K562 (cell line): ENCODE measurements at regions not wholly inside any gene's neighbourhood (a gene's known extent, or its start where the extent isn't known, plus 50 kb on each side); places are given as distances from the start of the nearest gene placed in this dataset.

Source experiments
- ATAC-seq: fragments of 200-7000 bp; cut with Tn5 transposase; 3 replicates; pipeline ENCODE4 v1.9.1; 2020; ENCODE audit warnings: moderate library complexity
- BruUV-seq: library from RNA; stranded (reverse); fragments of 400-500 nt; replicated peaks from 2 replicates; lab custom pipeline; 2021; lab: Mats Ljungman, UMichigan
- CTCF ChIA-PET: fragments of 300-600 bp; formaldehyde crosslinking; extraction: SDS; loops from one replicate; lab custom pipeline; 2021; ENCODE audit warnings: low intra/inter-chr PET ratio; lab: Yijun Ruan, JAX
- POLR2A ChIA-PET: fragments of 300-600, 350-650 bp; sonication (Branson Sonifier 250); formaldehyde crosslinking; extraction: SDS; loops from one replicate; lab custom pipeline; 2021; ENCODE audit warnings: antibody characterized with exemption, inconsistent platforms; lab: Yijun Ruan, JAX
- DNase-seq, 4 experiments: peaks; one replicate each; pipeline versions ENCODE4 v3.0.0 to v3.0.0-alpha.2; 2011 to 2018; ENCODE audit warnings: low spot score in 3 of 4, mixed read lengths in 3 of 4; ENCODE audit errors: extremely low read depth in 1 of 4
- FAIRE-seq: peaks from 2 replicates; lab custom pipeline; 2011; peaks lifted over from hg19 to GRCh38; lab: Jason Lieb, UNC
- H2AFZ ChIP-seq: 2 replicates; pipeline ENCODE4 v1.6.0; 2011; ENCODE audit warnings: low read depth, low read length, control low read depth, inconsistent platforms
- H3K27ac ChIP-seq: fragments of 200-600 bp; 3 replicates; pipeline ENCODE4 v1.8.0; 2011; ENCODE audit warnings: low read depth, mild to moderate bottlenecking, control low read depth, inconsistent platforms, low read length, moderate library complexity, mixed read lengths; ENCODE audit errors: extremely low read depth
- H3K27me3 ChIP-seq, 2 experiments: fragments of 300-600 bp in 1 of 2; 2 replicates in 1 of 2; 3 replicates in 1 of 2; pipeline versions ENCODE4 v1.6.0 to v1.8.0; 2011; ENCODE audit warnings: inconsistent platforms in 2 of 2, low read length in 2 of 2, mild to moderate bottlenecking in 1 of 2, mixed read lengths in 1 of 2, moderate library complexity in 1 of 2; ENCODE audit not compliant: control insufficient read depth in 2 of 2, insufficient read depth in 2 of 2
- H3K36me3 ChIP-seq: fragments of 300-600 bp; 3 replicates; pipeline ENCODE4 v1.8.0; 2011; ENCODE audit warnings: mild to moderate bottlenecking, low read length, inconsistent platforms; ENCODE audit not compliant: control insufficient read depth, insufficient read depth
- H3K4me1 ChIP-seq, 2 experiments: fragments of 200-600 bp in 1 of 2; replicated peaks in 1 of 2; 2 replicates in 1 of 2; 3 replicates in 1 of 2; pipeline versions ENCODE4 v1.5.1 to v1.8.0; 2011; ENCODE audit warnings: inconsistent platforms in 2 of 2, low read length in 2 of 2, mild to moderate bottlenecking in 1 of 2, mixed read lengths in 1 of 2, moderate library complexity in 1 of 2; ENCODE audit not compliant: control insufficient read depth in 2 of 2, insufficient read depth in 2 of 2
- H3K4me2 ChIP-seq: 2 replicates; pipeline ENCODE4 v1.6.1; 2011; ENCODE audit warnings: low read length, control low read depth, inconsistent platforms, mixed read lengths; ENCODE audit not compliant: insufficient read depth
- H3K4me3 ChIP-seq: fragments of 200-600 bp; sonication (generic), shearing (Covaris generic); 2 replicates; pipeline ENCODE4 v1.5.1; 2016; ENCODE audit warnings: control low read depth, inconsistent platforms
- H3K79me2 ChIP-seq: fragments of 200-600 bp; 3 replicates; pipeline ENCODE4 v1.8.0; 2011; ENCODE audit warnings: low read length, inconsistent platforms; ENCODE audit not compliant: control insufficient read depth, insufficient read depth
- H3K9ac ChIP-seq, 2 experiments: 2 replicates each; pipeline versions ENCODE4 v1.6.0 to v1.6.1; 2011; ENCODE audit warnings: low read depth in 2 of 2, low read length in 2 of 2, control low read depth in 1 of 2, inconsistent platforms in 1 of 2, mild to moderate bottlenecking in 1 of 2, mixed read lengths in 1 of 2; ENCODE audit not compliant: insufficient read depth in 1 of 2
- H3K9me1 ChIP-seq: one replicate; pipeline ENCODE4 v1.6.0; 2011; ENCODE audit warnings: inconsistent platforms, mild to moderate bottlenecking, low read length, moderate library complexity; ENCODE audit not compliant: control insufficient read depth, insufficient read depth
- H3K9me3 ChIP-seq: replicated peaks from 2 replicates; pipeline ENCODE4 v1.5.1; 2011; ENCODE audit warnings: low read depth, low read length, inconsistent platforms; ENCODE audit not compliant: control insufficient read depth, insufficient read depth
- H4K20me1 ChIP-seq: replicated peaks from 2 replicates; pipeline ENCODE4 v1.6.1; 2011; ENCODE audit warnings: low read length, inconsistent platforms, mixed read lengths; ENCODE audit not compliant: control insufficient read depth, insufficient read depth
- CXXC5 ChIP-seq: fragments of 250-450 bp; sonication (Bioruptor Pico); IDR thresholded peaks from 2 replicates; pipeline ENCODE4 v1.8.0; 2022; ENCODE audit warnings: inconsistent platforms, mild to moderate bottlenecking, moderate library complexity
- ELF1 ChIP-seq: fragments of 200-800 bp; sonication (Bioruptor generic); IDR thresholded peaks from 2 replicates; pipeline ENCODE4 v1.6.1; 2016; ENCODE audit warnings: missing genetic modification characterization, missing compliant biosample characterization
- NELFE ChIP-seq: IDR thresholded peaks from 2 replicates; pipeline ENCODE4 v1.6.1; 2011; ENCODE audit warnings: mild to moderate bottlenecking; ENCODE audit not compliant: insufficient read depth, insufficient read length
- SMARCA4 ChIP-seq: fragments of 450-650 bp; IDR thresholded peaks from 2 replicates; pipeline ENCODE4 v1.6.1; 2016
- SREBF1 ChIP-seq: fragments of 150-350 bp; IDR thresholded peaks from 2 replicates; pipeline ENCODE4 v1.6.1; 2014; ENCODE audit warnings: antibody characterized with exemption, low read depth, low read length, borderline replicate concordance
- ZNF77 ChIP-seq: fragments of 250-450 bp; sonication (Bioruptor Pico); IDR thresholded peaks from 2 replicates; pipeline ENCODE4 v1.5.0; 2020
- WGBS: fragments of 100-300 bp; shearing (Covaris generic); methylation state at CpG from one replicate; pipeline ENCODE4 v1.1.6; 2016; ENCODE audit warnings: low coverage, mixed read lengths; ENCODE audit not compliant: insufficient coverage; ENCODE audit errors: missing lambda C conversion rate; 5-methylcytosine and 5-hydroxymethylcytosine counted together
- in situ Hi-C: fragments of 300-500 bp; cut with MboI; formaldehyde crosslinking; loops from 4 replicates; pipeline ENCODE4 v1.15.0; 2018; ENCODE audit warnings: inconsistent platforms, mixed read lengths
- intact Hi-C: fragments of 100-400 bp; cut with micrococcal nuclease; formaldehyde crosslinking; loops from 2 replicates; pipeline ENCODE4 v1.14.2; 2022
- TF ChIP-seq, protein P1 (sequence below): sonication (generic); formaldehyde crosslinking; IDR thresholded peaks from 2 replicates; pipeline ENCODE4 v1.5.0; 2020; ENCODE audit warnings: missing genetic modification reagents
- TF ChIP-seq, protein P2 (sequence below): fragments of 250-450 bp; sonication (Bioruptor Pico); IDR thresholded peaks from 2 replicates; pipeline ENCODE4 v1.5.1; 2021; ENCODE audit warnings: mild to moderate bottlenecking
- TF ChIP-seq, protein P3 (sequence below), 2 experiments: IDR thresholded peaks in 1 of 2; conservative IDR thresholded peaks in 1 of 2; 2 replicates each; pipeline ENCODE4 v1.6.1; 2016; ENCODE audit warnings: low read depth in 2 of 2, mild to moderate bottlenecking in 1 of 2, missing compliant biosample characterization in 1 of 2, missing genetic modification characterization in 1 of 2, moderate library complexity in 1 of 2

DNA sequence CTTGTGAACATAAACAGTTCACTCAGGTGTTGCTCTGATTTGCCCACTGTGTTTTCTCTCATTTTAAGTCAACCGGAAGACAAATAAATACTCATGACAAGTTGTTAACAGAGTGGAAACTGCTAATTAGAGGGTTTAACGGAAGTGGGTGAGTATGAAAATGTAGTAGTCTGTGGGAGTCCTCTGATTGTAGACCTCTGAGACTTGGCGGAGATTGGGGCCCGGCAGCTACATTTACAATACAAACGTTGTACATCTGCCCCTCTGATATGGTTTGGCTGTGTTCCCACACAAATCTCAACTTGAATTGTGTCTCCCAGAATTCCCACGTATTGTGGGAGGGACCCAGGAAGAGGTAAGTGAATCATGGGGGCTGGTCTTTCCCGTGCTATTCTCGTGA lies 107.3 kb upstream of the FAM98A start:
- Histone ChIP-seq H3K4me2 (no peak overlapping the region), H2AFZ (no peak overlapping the region), H3K9me3 (no peaks in the 10 kb centered on the region), H3K9ac (no peak overlapping the region), H3K4me1 (no peaks in the 10 kb centered on the region), H3K27ac (no peak overlapping the region), H4K20me1 (no peaks in the 10 kb centered on the region), H3K4me3 (no peak overlapping the region), H3K36me3 (no peaks in the 10 kb centered on the region), H3K79me2 (no peaks in the 10 kb centered on the region)
- ATAC-seq, result no peak
- CTCF ChIA-PET, result no interaction called here
- no TSS peak for BruUV-seq
- intact Hi-C loops, result no loop called here
- no peak for FAIRE-seq
- TF ChIP-seq, protein P1, sequence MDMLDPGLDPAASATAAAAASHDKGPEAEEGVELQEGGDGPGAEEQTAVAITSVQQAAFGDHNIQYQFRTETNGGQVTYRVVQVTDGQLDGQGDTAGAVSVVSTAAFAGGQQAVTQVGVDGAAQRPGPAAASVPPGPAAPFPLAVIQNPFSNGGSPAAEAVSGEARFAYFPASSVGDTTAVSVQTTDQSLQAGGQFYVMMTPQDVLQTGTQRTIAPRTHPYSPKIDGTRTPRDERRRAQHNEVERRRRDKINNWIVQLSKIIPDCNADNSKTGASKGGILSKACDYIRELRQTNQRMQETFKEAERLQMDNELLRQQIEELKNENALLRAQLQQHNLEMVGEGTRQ, result no peak
- TF ChIP-seq, protein P2, sequence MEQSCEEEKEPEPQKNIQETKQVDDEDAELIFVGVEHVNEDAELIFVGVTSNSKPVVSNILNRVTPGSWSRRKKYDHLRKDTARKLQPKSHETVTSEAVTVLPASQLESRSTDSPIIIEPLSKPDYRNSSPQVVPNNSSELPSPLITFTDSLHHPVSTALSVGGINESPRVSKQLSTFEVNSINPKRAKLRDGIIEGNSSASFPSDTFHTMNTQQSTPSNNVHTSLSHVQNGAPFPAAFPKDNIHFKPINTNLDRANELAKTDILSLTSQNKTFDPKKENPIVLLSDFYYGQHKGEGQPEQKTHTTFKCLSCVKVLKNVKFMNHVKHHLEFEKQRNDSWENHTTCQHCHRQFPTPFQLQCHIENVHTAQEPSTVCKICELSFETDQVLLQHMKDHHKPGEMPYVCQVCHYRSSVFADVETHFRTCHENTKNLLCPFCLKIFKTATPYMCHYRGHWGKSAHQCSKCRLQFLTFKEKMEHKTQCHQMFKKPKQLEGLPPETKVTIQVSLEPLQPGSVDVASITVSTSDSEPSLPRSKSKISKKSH (CRISPR knock-in tag), result no peak
- TF ChIP-seq, all 486 proteins: peak for 0
- WGBS, result 2% methylated on average over 8 of the region's 8 CpGs
- DNase-seq, result no peak
- POLR2A ChIA-PET, result no interaction called here
- no peaks in the 10 kb centered on the region for H3K9me1 ChIP-seq
- in situ Hi-C loops, result no loop called here
- H3K27me3 ChIP-seq, result no peaks in the 10 kb centered on the region

DNA sequence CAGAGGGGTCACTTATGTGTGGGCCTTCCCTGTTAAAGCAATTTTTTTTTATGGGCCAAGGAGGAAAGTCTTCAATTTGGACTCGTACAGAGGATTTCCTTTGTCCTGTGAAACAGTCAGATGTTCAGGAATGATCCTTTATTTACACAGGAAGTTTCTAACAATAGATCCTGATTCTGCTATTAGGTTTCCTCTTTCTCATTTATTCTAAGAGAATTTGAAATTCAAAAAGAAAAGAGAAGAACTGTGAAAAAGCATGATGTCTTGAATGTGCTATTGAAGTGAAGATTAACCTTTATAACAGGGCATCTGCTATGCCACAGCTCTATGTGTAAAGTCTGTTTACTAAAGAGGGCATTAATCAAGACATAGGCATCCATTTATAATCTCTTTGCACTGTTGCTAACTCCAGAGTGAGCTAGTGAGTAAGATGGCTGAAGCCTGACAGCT lies 105.3 kb upstream of the FAM98A start:
- ATAC-seq (no peak), DNase-seq (no peak), FAIRE-seq (no peak)
- Histone ChIP-seq H3K79me2 (no peaks in the 10 kb centered on the region), H3K4me2 (no peak overlapping the region), H3K27me3 (no peaks in the 10 kb centered on the region), H3K4me3 (no peak overlapping the region), H3K9ac (no peak overlapping the region), H3K4me1 (no peaks in the 10 kb centered on the region), H2AFZ (no peak overlapping the region), H3K36me3 (no peaks in the 10 kb centered on the region), H3K9me1 (no peaks in the 10 kb centered on the region), H3K27ac (no peak overlapping the region), H3K9me3 (no peaks in the 10 kb centered on the region), H4K20me1 (no peaks in the 10 kb centered on the region)
- intact Hi-C loops (no loop called here), in situ Hi-C loops (no loop called here)
- TF ChIP-seq, protein P3, sequence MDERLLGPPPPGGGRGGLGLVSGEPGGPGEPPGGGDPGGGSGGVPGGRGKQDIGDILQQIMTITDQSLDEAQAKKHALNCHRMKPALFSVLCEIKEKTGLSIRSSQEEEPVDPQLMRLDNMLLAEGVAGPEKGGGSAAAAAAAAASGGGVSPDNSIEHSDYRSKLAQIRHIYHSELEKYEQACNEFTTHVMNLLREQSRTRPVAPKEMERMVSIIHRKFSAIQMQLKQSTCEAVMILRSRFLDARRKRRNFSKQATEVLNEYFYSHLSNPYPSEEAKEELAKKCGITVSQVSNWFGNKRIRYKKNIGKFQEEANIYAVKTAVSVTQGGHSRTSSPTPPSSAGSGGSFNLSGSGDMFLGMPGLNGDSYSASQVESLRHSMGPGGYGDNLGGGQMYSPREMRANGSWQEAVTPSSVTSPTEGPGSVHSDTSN (CRISPR knock-in tag; IDR thresholded peaks at IDR 0.05; ENCODE audit: low read depth), result no peak
- TF ChIP-seq, protein P3 (tag; conservative IDR thresholded peaks at IDR 0.05; ENCODE audit: low read depth), result no peak
- TF ChIP-seq ZNF77 (no peak), NELFE (no peak), SMARCA4 (no peak), SREBF1 (no peak), ELF1 (tag) (no peak), CXXC5 (CRISPR knock-in tag) (no peak)
- ChIA-PET CTCF (no interaction called here), POLR2A (no interaction called here)
- 0% methylated on average over 1 of the region's 1 CpG for WGBS
- no TSS peak for BruUV-seq
